Neural cell (in vitro differentiated cells): ENCODE measurements at regions not wholly inside any gene's neighbourhood (a gene's known extent, or its start where the extent isn't known, plus 50 kb on each side); places are given as distances from the start of the nearest gene placed in this dataset.

Experiments used
- H2AFZ ChIP-seq: fragments of 200-600, 300-800 bp; sonication (generic), shearing (Covaris generic); 2 replicates; pipeline ENCODE4 v1.6.0; 2014; ENCODE audit warnings: low read depth, mild to moderate bottlenecking, antibody characterized with exemption, low read length, moderate library complexity
- H3F3A ChIP-seq: fragments of 200-600 bp; shearing (Covaris generic); 2 replicates; pipeline ENCODE4 v1.6.1; 2016; ENCODE audit warnings: mild to moderate bottlenecking, moderate library complexity, mixed read lengths, antibody characterized with exemption, low read length; ENCODE audit not compliant: insufficient read depth, poor library complexity, severe bottlenecking
- H3K27ac ChIP-seq: fragments of 200-600, 300-800 bp; sonication (generic), shearing (Covaris generic); 2 replicates; pipeline ENCODE4 v1.5.1; 2014; ENCODE audit warnings: mild to moderate bottlenecking, low read length, moderate library complexity
- H3K27me3 ChIP-seq: fragments of 300-800, 200-600 bp; sonication (generic), shearing (Covaris generic); 2 replicates; pipeline ENCODE4 v1.6.0; 2014; ENCODE audit warnings: mild to moderate bottlenecking, low read depth, low read length, moderate library complexity; ENCODE audit not compliant: insufficient read depth
- H3K36me3 ChIP-seq: fragments of 300-800, 200-600 bp; sonication (generic), shearing (Covaris generic); 2 replicates; pipeline ENCODE4 v1.5.1; 2014; ENCODE audit warnings: mild to moderate bottlenecking, antibody characterized with exemption, low read length, moderate library complexity; ENCODE audit not compliant: insufficient read depth
- H3K4me2 ChIP-seq: fragments of 300-800, 200-600 bp; sonication (generic), shearing (Covaris generic); 2 replicates; pipeline ENCODE4 v1.6.0; 2014; ENCODE audit warnings: mild to moderate bottlenecking, low read length
- H3K4me3 ChIP-seq: fragments of 300-800, 200-600 bp; sonication (generic), shearing (Covaris generic); 2 replicates; pipeline ENCODE4 v1.5.1; 2014; ENCODE audit warnings: mild to moderate bottlenecking, low read length, moderate library complexity
- H3K79me2 ChIP-seq: fragments of 200-600 bp; shearing (Covaris generic); replicated peaks from 2 replicates; pipeline ENCODE4 v1.6.0; 2014; ENCODE audit warnings: mild to moderate bottlenecking, low read length, moderate library complexity; ENCODE audit not compliant: insufficient read depth
- H3K9ac ChIP-seq: fragments of 300-800, 200-600 bp; sonication (generic), shearing (Covaris generic); 2 replicates; pipeline ENCODE4 v1.6.1; 2016; ENCODE audit warnings: mild to moderate bottlenecking, low read length, mixed read lengths
- H3K9me2 ChIP-seq: fragments of 200-600 bp; shearing (Covaris generic); 2 replicates; pipeline ENCODE4 v1.6.1; 2016; ENCODE audit warnings: mild to moderate bottlenecking, low read length, mixed read lengths; ENCODE audit not compliant: insufficient read depth
- H3K9me3 ChIP-seq: fragments of 200-600, 300-800 bp; sonication (generic), shearing (Covaris generic); 2 replicates; pipeline ENCODE4 v1.6.1; 2016; ENCODE audit warnings: mild to moderate bottlenecking, mixed run types, low read length, moderate library complexity, mixed read lengths
- H4K20me1 ChIP-seq: fragments of 200-600 bp; shearing (Covaris generic); 2 replicates; pipeline ENCODE4 v1.6.1; 2016; ENCODE audit warnings: mild to moderate bottlenecking, mixed run types; ENCODE audit not compliant: insufficient read depth
- CTCF ChIP-seq: fragments of 450-650 bp; IDR thresholded peaks from 2 replicates; pipeline ENCODE4 v1.5.1; 2014; ENCODE audit warnings: antibody characterized with exemption, mild to moderate bottlenecking, moderate library complexity; ENCODE audit not compliant: poor library complexity, severe bottlenecking
- EP300 ChIP-seq: fragments of 450-650 bp; conservative IDR thresholded peaks from 2 replicates; pipeline ENCODE4 v1.6.1; 2014; ENCODE audit warnings: antibody characterized with exemption, mild to moderate bottlenecking, moderate library complexity; ENCODE audit not compliant: poor library complexity, severe bottlenecking
- EZH2 ChIP-seq: fragments of 200-600, 300-800 bp; shearing (Covaris generic), sonication (generic); IDR thresholded peaks from 2 replicates; pipeline ENCODE4 v1.6.1; 2014; ENCODE audit warnings: antibody characterized with exemption, low read length, borderline replicate concordance, mild to moderate bottlenecking; ENCODE audit not compliant: insufficient read depth, poor library complexity, severe bottlenecking
- MXI1 ChIP-seq: fragments of 450-650 bp; conservative IDR thresholded peaks from 2 replicates; pipeline ENCODE4 v1.6.1; 2014; ENCODE audit warnings: antibody characterized with exemption, mild to moderate bottlenecking; ENCODE audit not compliant: poor library complexity, severe bottlenecking
- POLR2AphosphoS5 ChIP-seq: IDR thresholded peaks from 2 replicates; pipeline ENCODE4 v1.6.1; 2012
- RAD21 ChIP-seq: fragments of 450-650 bp; conservative IDR thresholded peaks from 2 replicates; pipeline ENCODE4 v1.6.1; 2014; ENCODE audit warnings: antibody characterized with exemption, mild to moderate bottlenecking, moderate library complexity
- REST ChIP-seq: IDR thresholded peaks from 2 replicates; pipeline ENCODE4 v1.6.1; 2012; ENCODE audit warnings: borderline replicate concordance
- SMC3 ChIP-seq: fragments of 450-650 bp; conservative IDR thresholded peaks from 2 replicates; pipeline ENCODE4 v1.6.1; 2014; ENCODE audit warnings: antibody characterized with exemption, mild to moderate bottlenecking, moderate library complexity; ENCODE audit not compliant: poor library complexity
- TAF1 ChIP-seq: IDR thresholded peaks from 2 replicates; pipeline ENCODE4 v1.6.1; 2012; ENCODE audit warnings: low read depth

- Histone ChIP-seq H3K27ac (no peak overlapping the region), H3K27me3 (no peaks in the 10 kb centered on the region), H3K9ac (no peak overlapping the region), H3K4me3 (no peak overlapping the region), H3K79me2 (no peaks in the 10 kb centered on the region), H3K9me2 (no peaks in the 10 kb centered on the region), H3F3A (no peaks in the 10 kb centered on the region), H4K20me1 (no peaks in the 10 kb centered on the region), H2AFZ (no peak overlapping the region), H3K9me3 (no peaks in the 10 kb centered on the region), H3K4me2 (no peak overlapping the region), H3K36me3 (no peaks in the 10 kb centered on the region)
- TF ChIP-seq TAF1 (no peak), REST (no peak), POLR2AphosphoS5 (no peak), EP300 (no peak), EZH2 (no peak)
Observed at GRCh38 chr5:126332326-126332725, 90.9 kb upstream of the GRAMD2B start.

GRCh38 chr5:126334760-126335159, 88.4 kb upstream of the GRAMD2B start:
- no peak overlapping the region for H3K9ac ChIP-seq
- no peak overlapping the region for H2AFZ ChIP-seq
- no peak overlapping the region for H3K4me2 ChIP-seq
- H3K4me3 ChIP-seq = no peak overlapping the region
- H4K20me1 ChIP-seq = no peaks in the 10 kb centered on the region
- no peaks in the 10 kb centered on the region for H3K27me3 ChIP-seq
- H3K36me3 ChIP-seq = no peaks in the 10 kb centered on the region
- H3F3A ChIP-seq = no peaks in the 10 kb centered on the region
- no peaks in the 10 kb centered on the region for H3K79me2 ChIP-seq
- no peaks in the 10 kb centered on the region for H3K9me2 ChIP-seq
- no peak overlapping the region for H3K27ac ChIP-seq
- TF ChIP-seq RAD21 (no peak), TAF1 (no peak), REST (no peak), MXI1 (no peak), SMC3 (no peak), EZH2 (no peak), POLR2AphosphoS5 (no peak), CTCF (no peak), EP300 (no peak)
- no peaks in the 10 kb centered on the region for H3K9me3 ChIP-seq
